H9 (cell line): ENCODE measurements at regions not wholly inside any gene's neighbourhood (a gene's known extent, or its start where the extent isn't known, plus 50 kb on each side); places are given as distances from the start of the nearest gene placed in this dataset.

Experiments
- DNase-seq: peaks from one replicate; pipeline ENCODE4 v3.0.0-alpha.2; 2017
- H2AFZ ChIP-seq: one replicate; pipeline ENCODE4 v1.6.1; 2013; ENCODE audit warnings: mild to moderate bottlenecking, low read length, control low read depth, moderate library complexity
- H2AK5ac ChIP-seq: 2 replicates; pipeline ENCODE4 v1.6.1; 2013; ENCODE audit warnings: low read length, control low read depth, mixed read lengths; ENCODE audit not compliant: insufficient read length
- H2BK120ac ChIP-seq: one replicate; pipeline ENCODE4 v1.6.1; 2013; ENCODE audit warnings: low read depth, mild to moderate bottlenecking, low read length, control low read depth, inconsistent platforms; ENCODE audit not compliant: poor library complexity, severe bottlenecking
- H2BK12ac ChIP-seq: 2 replicates; pipeline ENCODE4 v1.6.1; 2013; ENCODE audit warnings: low read length, control low read depth, mixed read lengths, low read depth; ENCODE audit not compliant: insufficient read length
- H2BK15ac ChIP-seq: 2 replicates; pipeline ENCODE4 v1.6.1; 2013; ENCODE audit warnings: low read depth, low read length, control low read depth
- H2BK20ac ChIP-seq: one replicate; pipeline ENCODE4 v1.6.1; 2013; ENCODE audit warnings: low read depth, mild to moderate bottlenecking, low read length, control low read depth, inconsistent platforms; ENCODE audit not compliant: poor library complexity, severe bottlenecking
- H2BK5ac ChIP-seq: 2 replicates; pipeline ENCODE4 v1.6.1; 2013; ENCODE audit warnings: low read length, control low read depth, mixed read lengths; ENCODE audit not compliant: insufficient read length
- H3K14ac ChIP-seq: 2 replicates; pipeline ENCODE4 v1.6.1; 2013; ENCODE audit warnings: low read length, control low read depth; ENCODE audit not compliant: insufficient read depth
- H3K18ac ChIP-seq: 2 replicates; pipeline ENCODE4 v1.6.1; 2013; ENCODE audit warnings: low read depth, mild to moderate bottlenecking, mixed read lengths, low read length, control low read depth; ENCODE audit not compliant: insufficient read length
- H3K23ac ChIP-seq: 2 replicates; pipeline ENCODE4 v1.6.1; 2013; ENCODE audit warnings: low read length, control low read depth, mixed read lengths, low read depth; ENCODE audit not compliant: insufficient read length
- H3K23me2 ChIP-seq: 2 replicates; pipeline ENCODE4 v1.6.1; 2013; ENCODE audit warnings: low read depth, mild to moderate bottlenecking, mixed read lengths, low read length, control low read depth; ENCODE audit not compliant: insufficient read length, poor library complexity, severe bottlenecking
- H3K27ac ChIP-seq: 2 replicates; pipeline ENCODE4 v1.5.1; 2013; ENCODE audit warnings: low read length, control low read depth, mixed read lengths, low read depth; ENCODE audit not compliant: insufficient read length
- H3K27me3 ChIP-seq: 2 replicates; pipeline ENCODE4 v1.6.1; 2013; ENCODE audit warnings: low read length, control low read depth, inconsistent platforms; ENCODE audit not compliant: insufficient read depth
- H3K4ac ChIP-seq: 2 replicates; pipeline ENCODE4 v1.6.1; 2013; ENCODE audit warnings: low read depth, mild to moderate bottlenecking, control low read depth, inconsistent platforms, low read length, moderate library complexity
- H3K4me1 ChIP-seq: 2 replicates; pipeline ENCODE4 v1.6.1; 2013; ENCODE audit warnings: low read length, control low read depth, inconsistent platforms; ENCODE audit not compliant: insufficient read depth
- H3K4me2 ChIP-seq: 2 replicates; pipeline ENCODE4 v1.6.1; 2013; ENCODE audit warnings: low read length, control low read depth, mixed read lengths; ENCODE audit not compliant: insufficient read length, insufficient read depth
- H3K56ac ChIP-seq: 2 replicates; pipeline ENCODE4 v1.6.1; 2013; ENCODE audit warnings: low read depth, mild to moderate bottlenecking, mixed read lengths, low read length, control low read depth; ENCODE audit not compliant: insufficient read length
- H3K79me1 ChIP-seq: 2 replicates; pipeline ENCODE4 v1.6.1; 2013; ENCODE audit warnings: low read depth, mild to moderate bottlenecking, moderate library complexity, low read length, control low read depth, inconsistent platforms; ENCODE audit not compliant: insufficient read depth, poor library complexity, severe bottlenecking
- H3K79me2 ChIP-seq: 2 replicates; pipeline ENCODE4 v1.6.1; 2013; ENCODE audit warnings: low read length, control low read depth, inconsistent platforms; ENCODE audit not compliant: insufficient read depth
- H3K9ac ChIP-seq: 2 replicates; pipeline ENCODE4 v1.6.1; 2013; ENCODE audit warnings: low read length, control low read depth, mixed read lengths; ENCODE audit not compliant: insufficient read length; ENCODE audit errors: extremely low read depth
- H3K9me3 ChIP-seq: one replicate; pipeline ENCODE4 v1.6.1; 2013; ENCODE audit warnings: low read depth, low read length, inconsistent platforms; ENCODE audit not compliant: control insufficient read depth
- H3T11ph ChIP-seq: one replicate; pipeline ENCODE4 v1.6.1; 2013; ENCODE audit warnings: mild to moderate bottlenecking, low read length, control low read depth, inconsistent platforms
- H4K20me1 ChIP-seq: one replicate; pipeline ENCODE4 v1.6.1; 2013; ENCODE audit not compliant: control insufficient read depth, insufficient read length, insufficient read depth
- H4K5ac ChIP-seq: 2 replicates; pipeline ENCODE4 v1.6.1; 2013; ENCODE audit warnings: low read depth, mild to moderate bottlenecking, mixed read lengths, low read length, control low read depth; ENCODE audit not compliant: insufficient read length
- H4K8ac ChIP-seq: replicated peaks from 2 replicates; pipeline ENCODE4 v1.6.1; 2013; ENCODE audit warnings: low read length, control low read depth, mixed read lengths, low read depth; ENCODE audit not compliant: insufficient read length
- H4K91ac ChIP-seq: 2 replicates; pipeline ENCODE4 v1.6.1; 2013; ENCODE audit warnings: low read depth, mild to moderate bottlenecking, moderate library complexity, mixed read lengths, low read length, control low read depth; ENCODE audit not compliant: insufficient read length
- H3K27ac Mint-ChIP-seq, 3 experiments: 2 replicates in 2 of 3; 3 replicates in 1 of 3; pipeline ENCODE4 v1.8.0; 2020 to 2021; ENCODE audit warnings: mixed read lengths in 3 of 3, mild to moderate bottlenecking in 1 of 3, moderate library complexity in 1 of 3
- H3K27me3 Mint-ChIP-seq: 2 replicates; pipeline ENCODE4 v1.8.0; 2021; ENCODE audit warnings: low read depth, mild to moderate bottlenecking, moderate library complexity, mixed read lengths
- H3K36me3 Mint-ChIP-seq, 3 experiments: 2 replicates in 2 of 3; 3 replicates in 1 of 3; pipeline ENCODE4 v1.8.0; 2020 to 2021; ENCODE audit warnings: low read depth in 3 of 3, mixed read lengths in 3 of 3; ENCODE audit not compliant: insufficient read depth in 1 of 3
- H3K4me1 Mint-ChIP-seq, 2 experiments: 2 replicates each; pipeline ENCODE4 v1.8.0; 2020; ENCODE audit warnings: mixed read lengths in 2 of 2
- H3K4me3 Mint-ChIP-seq, 2 experiments: 2 replicates in 1 of 2; 3 replicates in 1 of 2; pipeline ENCODE4 v1.8.0; 2020 to 2021; ENCODE audit warnings: mild to moderate bottlenecking in 2 of 2, mixed read lengths in 2 of 2, moderate library complexity in 1 of 2
- H3K9me3 Mint-ChIP-seq, 2 experiments: 2 replicates in 1 of 2; 3 replicates in 1 of 2; pipeline ENCODE4 v1.8.0; 2020; ENCODE audit warnings: mild to moderate bottlenecking in 2 of 2, mixed read lengths in 2 of 2, moderate library complexity in 1 of 2
- WGBS: extraction: QIAGEN DNeasy Blood & Tissue Kit; methylation state at CpG from one replicate; pipeline ENCODE4 v1.1.7; 2013; ENCODE audit warnings: missing lambda C conversion rate, low lambda C conversion rate, mixed read lengths; ENCODE audit not compliant: insufficient read length; ENCODE audit errors: extremely low coverage; 5-methylcytosine and 5-hydroxymethylcytosine counted together
- TF ChIP-seq, protein P1 (sequence below): fragments of 200-600 bp; sonication (generic); conservative IDR thresholded peaks from 3 replicates; pipeline ENCODE4 v1.8.0; 2021; ENCODE audit warnings: antibody characterized with exemption, mild to moderate bottlenecking

DNA sequence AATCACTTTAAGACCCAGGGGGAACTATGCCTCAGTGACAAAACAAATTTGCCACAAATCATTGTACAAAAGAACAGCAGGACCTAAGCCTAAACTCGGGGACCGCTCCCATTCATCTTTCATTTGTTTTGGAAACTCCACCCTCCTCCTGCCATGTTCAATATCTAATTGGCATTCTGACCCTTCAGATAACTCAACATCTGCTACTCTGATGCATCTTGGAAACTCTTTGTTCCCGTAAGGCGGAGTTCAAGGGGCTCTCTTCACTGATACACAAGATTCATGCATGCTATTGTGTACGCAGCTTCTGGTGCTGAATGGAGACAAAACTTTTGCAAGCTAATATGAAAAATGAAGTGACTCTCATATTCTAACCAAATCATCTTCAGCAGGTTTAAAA is 187.6 kb downstream of the ZFP64 start:
- Histone ChIP-seq H3K18ac (no peak overlapping the region), H3K9me3 (no peaks in the 10 kb centered on the region), H2BK12ac (no peak overlapping the region), H2BK20ac (no peak overlapping the region), H3K27me3 (no peaks in the 10 kb centered on the region), H3K9ac (no peak overlapping the region), H3K4ac (no peak overlapping the region), H3K56ac (no peak overlapping the region), H3K4me2 (no peak overlapping the region), H3K14ac (no peak overlapping the region), H4K20me1 (no peaks in the 10 kb centered on the region), H3T11ph (no peak overlapping the region), H4K91ac (no peak overlapping the region), H3K23me2 (no peaks in the 10 kb centered on the region), H3K23ac (no peak overlapping the region), H4K5ac (no peak overlapping the region), H2AFZ (no peak overlapping the region), H3K27ac (peak overlapping the region; percentile 13), H2AK5ac (no peak overlapping the region), H2BK5ac (no peak overlapping the region), H2BK15ac (no peak overlapping the region), H3K4me1 (peaks cover 8% of the 10 kb centered on the region; the same call in 1 of the 2 replicates), H3K79me2 (no peaks in the 10 kb centered on the region), H2BK120ac (no peak overlapping the region), H3K79me1 (no peaks in the 10 kb centered on the region), H4K8ac (no peak overlapping the region)
- Mint-ChIP-seq H3K27ac (peak overlapping the region in 1 of 3 experiments; percentile 95; a peak in 3 of 7 replicates), H3K4me1 (peaks cover 36 to 51% of the 10 kb centered on the region in 2 experiments), H3K9me3 (no peaks in the 10 kb centered on the region), H3K36me3 (no peaks in the 10 kb centered on the region), H3K27me3 (no peaks in the 10 kb centered on the region), H3K4me3 (no peak overlapping the region)
- DNase-seq = no peak
- WGBS = no CpG with 5 or more reads among the region's 5 CpGs
- TF ChIP-seq, protein P1, sequence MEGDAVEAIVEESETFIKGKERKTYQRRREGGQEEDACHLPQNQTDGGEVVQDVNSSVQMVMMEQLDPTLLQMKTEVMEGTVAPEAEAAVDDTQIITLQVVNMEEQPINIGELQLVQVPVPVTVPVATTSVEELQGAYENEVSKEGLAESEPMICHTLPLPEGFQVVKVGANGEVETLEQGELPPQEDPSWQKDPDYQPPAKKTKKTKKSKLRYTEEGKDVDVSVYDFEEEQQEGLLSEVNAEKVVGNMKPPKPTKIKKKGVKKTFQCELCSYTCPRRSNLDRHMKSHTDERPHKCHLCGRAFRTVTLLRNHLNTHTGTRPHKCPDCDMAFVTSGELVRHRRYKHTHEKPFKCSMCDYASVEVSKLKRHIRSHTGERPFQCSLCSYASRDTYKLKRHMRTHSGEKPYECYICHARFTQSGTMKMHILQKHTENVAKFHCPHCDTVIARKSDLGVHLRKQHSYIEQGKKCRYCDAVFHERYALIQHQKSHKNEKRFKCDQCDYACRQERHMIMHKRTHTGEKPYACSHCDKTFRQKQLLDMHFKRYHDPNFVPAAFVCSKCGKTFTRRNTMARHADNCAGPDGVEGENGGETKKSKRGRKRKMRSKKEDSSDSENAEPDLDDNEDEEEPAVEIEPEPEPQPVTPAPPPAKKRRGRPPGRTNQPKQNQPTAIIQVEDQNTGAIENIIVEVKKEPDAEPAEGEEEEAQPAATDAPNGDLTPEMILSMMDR = no peak
